ENCODE measurements at regions not wholly inside any gene's neighbourhood (a gene's known extent, or its start where the extent isn't known, plus 50 kb on each side); places are given as distances from the start of the nearest gene placed in this dataset.

- TF ChIP-seq U2AF1 (optimal IDR thresholded peaks at IDR 0.05; ENCODE audit: low read depth, low read length) = no peak
- TF ChIP-seq ZNF550 (CRISPR knock-in tag; IDR thresholded peaks at IDR 0.05; ENCODE audit: borderline replicate concordance) = no peak
- TF ChIP-seq ZNF564 (CRISPR knock-in tag; IDR thresholded peaks at IDR 0.05) = no peak
- no peak for TF ChIP-seq DRAP1 (CRISPR knock-in tag; IDR thresholded peaks at IDR 0.05)
- TF ChIP-seq RBFOX2 (IDR thresholded peaks at IDR 0.05; ENCODE audit: low read depth, low read length) = no peak
- no peak for TF ChIP-seq ARNTL (CRISPR knock-in tag; IDR thresholded peaks at IDR 0.05)
- TF ChIP-seq MNT (IDR thresholded peaks at IDR 0.05) = no peak
- no peak for TF ChIP-seq RBM39 (IDR thresholded peaks at IDR 0.05; ENCODE audit: low read depth, low read length, poor library complexity, severe bottlenecking)
- TF ChIP-seq ZBTB20 (CRISPR knock-in tag; IDR thresholded peaks at IDR 0.05; ENCODE audit: borderline replicate concordance, low read depth) = no peak
- no peak for TF ChIP-seq TCF12 (IDR thresholded peaks at IDR 0.05)
- no peak for TF ChIP-seq TCF12 (CRISPR knock-in tag; IDR thresholded peaks at IDR 0.05)
- no peak for TF ChIP-seq ARNT2 (CRISPR knock-in tag; IDR thresholded peaks at IDR 0.05; ENCODE audit: low read depth)
- Histone ChIP-seq H2AFZ (ENCODE audit: low read length) (no peak overlapping the region), H3K9me3 (ENCODE audit: low read length) (no peaks in the 10 kb centered on the region), H3K27ac (ENCODE audit: extremely low read length, insufficient read depth, low read length) (no peak overlapping the region), H3K27me3 (ENCODE audit: control insufficient read depth in 1 of 2, insufficient read depth in 2 of 2, low read length in 2 of 2) (0 out of 5 replicates have a peak, but pooled peaks cover 0 to 5% of the 10 kb centered on the region in 2 experiments), H3K79me2 (ENCODE audit: insufficient read depth, low read length) (no peaks in the 10 kb centered on the region), H3K36me3 (replicated peaks in 1 of 2; ENCODE audit: control insufficient read depth in 1 of 2, insufficient read depth in 2 of 2, low read length in 2 of 2) (no peaks in the 10 kb centered on the region), H3K4me1 (ENCODE audit: insufficient read depth, low read length) (no peaks in the 10 kb centered on the region), H3K4me2 (ENCODE audit: low read depth, low read length) (no peak overlapping the region), H3K4me3 (replicated peaks in 1 of 3; ENCODE audit: insufficient read depth in 1 of 3, low read depth in 2 of 3, low read length in 3 of 3) (no peak overlapping the region), H3K9ac (ENCODE audit: insufficient read depth, low read depth, low read length) (no peak overlapping the region), H4K20me1 (ENCODE audit: insufficient read depth, low read length) (no peaks in the 10 kb centered on the region)
- DNase-seq (ENCODE audit: low spot score) (no peak), FAIRE-seq (no peak), ATAC-seq (no peak)
- BruUV-seq (replicated peaks) = no TSS peak
- 23% methylated on average over 4 of the region's 4 CpGs for WGBS (ENCODE audit: low lambda C conversion rate)
- intact Hi-C loops (cut with micrococcal nuclease; ENCODE audit: unreplicated experiment) (no loop called here), in situ Hi-C loops (cut with HindIII; ENCODE audit: extremely low pct_ligation_motif_present, low pct_unique_long_range_greater_than_20kb) (no loop called here)
- ChIA-PET POLR2A (no interaction called here), CTCF (ENCODE audit: low intra/inter-chr PET ratio, low total read pairs) (no interaction called here)
Measured at GRCh38 chr1:90154711-90155110, 159.8 kb downstream of the ZNF326 start.

Data from HepG2 (cell line).